G401.6 (cell line): ENCODE measurements at regions not wholly inside any gene's neighbourhood (a gene's known extent, or its start where the extent isn't known, plus 50 kb on each side); places are given as distances from the start of the nearest gene placed in this dataset.

Experiments
- FAIRE-seq: peaks from 2 replicates; lab custom pipeline; 2012; peaks lifted over from hg19 to GRCh38; lab: Jason Lieb, UNC

- no peak for FAIRE-seq
Measured at GRCh38 chr3:95965704-95966336, 848.6 kb upstream of the EPHA6 start.

GRCh38 chr3:95971573-95971972 lies 842.8 kb upstream of the EPHA6 start:
- FAIRE-seq = no peak

GRCh38 chr3:95994338-95994737 lies 820.1 kb upstream of the EPHA6 start:
- no peak for FAIRE-seq

GRCh38 chr3:96000966-96001365 lies 813.4 kb upstream of the EPHA6 start:
- FAIRE-seq = no peak

DNA sequence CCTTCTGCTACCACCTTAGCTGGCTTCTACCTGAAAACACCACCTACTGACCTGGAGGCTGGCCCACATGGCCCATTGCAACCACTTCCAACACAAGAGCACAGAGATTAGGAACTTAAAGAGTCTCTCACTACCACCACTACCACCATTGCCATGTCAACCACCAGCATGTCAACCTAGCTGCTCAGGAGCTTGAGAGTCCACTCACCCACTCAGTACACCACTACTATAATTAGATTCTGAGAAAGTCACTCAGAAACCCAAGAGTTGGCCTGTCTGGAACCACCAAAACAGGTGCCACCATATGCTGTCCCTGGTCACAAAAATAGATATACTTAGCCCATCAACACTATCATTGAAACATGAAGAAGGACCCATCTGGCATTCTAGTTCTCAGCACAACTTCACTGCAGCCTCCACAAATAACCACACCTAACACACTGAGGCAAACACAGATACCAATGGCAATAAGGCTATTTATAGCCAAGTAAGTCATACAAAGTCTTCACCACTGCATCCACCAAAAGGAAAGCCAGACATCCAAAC lies 806.7 kb upstream of the EPHA6 start:
- FAIRE-seq = no peak

GRCh38 chr3:96012939-96013338 lies 801.5 kb upstream of the EPHA6 start:
- no peak for FAIRE-seq

DNA sequence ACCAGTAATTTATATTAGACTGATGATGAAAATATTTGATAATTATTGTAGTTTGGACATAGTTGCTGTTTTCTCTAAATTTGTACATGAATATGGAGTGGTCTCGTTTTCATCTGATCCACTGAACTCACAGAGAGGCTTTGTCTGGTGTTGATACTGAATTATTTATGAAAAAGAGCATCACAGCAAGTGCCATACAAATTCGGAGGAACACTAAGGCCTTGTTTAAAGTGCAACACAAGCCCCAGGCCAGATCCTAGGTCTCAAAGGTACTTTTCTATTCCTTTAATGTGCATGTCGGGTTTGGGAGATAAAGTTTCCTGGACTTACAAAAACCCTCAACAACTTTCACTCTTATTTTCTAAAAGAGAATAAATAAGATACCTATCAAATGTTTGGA lies 796.8 kb upstream of the EPHA6 start:
- no peak for FAIRE-seq

GRCh38 chr3:96022676-96023075 lies 791.7 kb upstream of the EPHA6 start:
- no peak for FAIRE-seq

DNA sequence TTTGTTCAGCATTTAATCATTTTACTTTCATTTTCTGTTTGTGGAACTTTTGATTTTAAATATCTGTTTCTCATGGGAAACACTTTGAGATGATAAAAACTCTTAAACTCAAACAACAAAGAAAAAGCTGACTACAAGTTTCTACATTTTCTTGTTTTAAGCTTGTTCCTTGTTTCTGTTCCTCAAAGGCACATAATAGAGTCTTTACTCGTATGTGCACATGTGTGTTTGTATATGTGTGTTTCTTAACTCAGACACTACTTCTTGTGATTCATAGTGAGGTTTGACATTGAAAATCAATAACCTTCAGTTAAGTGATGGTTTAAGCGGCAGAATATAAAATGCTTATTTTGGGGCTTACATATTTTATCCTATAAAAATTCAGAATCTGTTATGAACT lies 786.7 kb upstream of the EPHA6 start:
- no peak for FAIRE-seq

- no peak for FAIRE-seq
Measured at GRCh38 chr3:96039632-96040031, 774.8 kb upstream of the EPHA6 start.

DNA sequence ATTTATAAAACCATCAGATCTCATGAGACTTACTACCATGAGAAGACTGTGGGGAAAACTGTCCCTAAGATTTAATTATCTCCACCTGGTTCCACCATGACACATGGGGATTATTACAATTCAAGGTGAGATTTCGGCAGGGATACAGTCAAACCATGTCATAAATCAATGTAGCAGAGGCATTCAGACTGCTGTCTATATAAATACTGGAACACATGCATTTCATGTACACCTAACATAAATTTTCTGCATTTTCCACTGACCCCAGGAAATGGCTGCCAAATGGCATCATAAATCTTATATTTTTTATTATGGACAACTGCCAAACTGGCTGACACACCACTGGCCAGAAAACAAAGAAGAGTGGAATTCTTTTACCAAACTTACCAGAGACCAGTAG lies 755.1 kb upstream of the EPHA6 start:
- FAIRE-seq = no peak

DNA sequence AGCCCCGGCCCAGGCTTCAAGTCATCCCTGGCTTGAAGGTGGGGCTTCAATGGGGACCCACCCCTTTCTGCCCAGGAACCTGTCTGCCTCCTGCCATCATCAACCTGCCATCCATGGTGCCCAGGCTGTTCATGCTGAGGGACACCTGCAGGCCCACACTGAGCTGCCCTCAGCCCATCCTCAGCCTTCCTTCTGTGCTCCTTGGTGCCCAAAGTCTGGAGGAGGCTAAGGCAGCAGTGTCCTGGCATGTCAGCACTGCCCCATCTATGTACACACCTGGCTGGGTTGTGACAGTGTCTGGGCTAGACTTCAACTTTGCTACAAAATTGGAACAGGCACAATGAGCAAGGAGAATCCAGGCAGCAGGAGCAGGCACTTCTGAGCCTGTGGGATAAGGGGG lies 745.3 kb upstream of the EPHA6 start:
- FAIRE-seq = no peak

DNA sequence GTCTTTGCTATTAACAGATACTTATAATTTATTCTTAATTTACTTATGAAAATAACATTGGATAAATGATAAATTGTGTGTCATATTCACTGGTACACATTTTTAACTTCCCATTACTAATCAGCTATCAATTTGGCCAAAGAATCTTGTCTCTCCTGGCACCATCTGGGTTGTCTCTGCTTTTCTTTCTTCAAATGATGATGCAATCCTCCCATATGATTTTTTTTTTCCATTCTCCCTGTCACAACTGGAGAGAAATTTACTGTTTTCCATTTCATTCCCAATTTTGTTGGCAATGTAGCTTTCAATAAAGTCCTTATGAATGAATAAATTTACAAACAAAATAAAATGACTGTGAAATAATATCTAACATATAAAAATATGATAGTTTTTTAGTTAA lies 743.7 kb upstream of the EPHA6 start:
- FAIRE-seq = no peak

- FAIRE-seq = no peak
Measured at GRCh38 chr3:96071097-96071496, 743.3 kb upstream of the EPHA6 start.

DNA sequence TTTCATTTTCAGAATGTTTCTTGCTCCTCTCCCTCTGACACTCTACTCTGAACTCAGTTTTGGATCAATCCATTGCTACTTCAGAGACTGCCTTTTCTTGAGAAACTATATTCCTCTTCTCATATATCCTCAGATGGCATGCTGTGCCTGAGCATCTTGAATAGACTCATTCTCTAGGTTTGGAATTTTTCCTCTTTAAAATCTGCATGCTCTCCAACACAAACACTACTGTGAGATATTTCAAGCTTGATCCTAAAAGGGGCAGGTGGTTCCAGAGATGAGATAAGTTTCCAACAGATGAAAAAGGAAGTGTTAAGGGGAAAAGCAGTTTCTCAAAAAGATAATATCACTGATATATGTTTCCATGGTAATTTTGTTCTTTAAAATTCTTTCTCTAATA lies 742.2 kb upstream of the EPHA6 start:
- no peak for FAIRE-seq

- no peak for FAIRE-seq
Measured at GRCh38 chr3:96083610-96084009, 730.8 kb upstream of the EPHA6 start.

GRCh38 chr3:96086018-96086417 lies 728.4 kb upstream of the EPHA6 start:
- no peak for FAIRE-seq

DNA sequence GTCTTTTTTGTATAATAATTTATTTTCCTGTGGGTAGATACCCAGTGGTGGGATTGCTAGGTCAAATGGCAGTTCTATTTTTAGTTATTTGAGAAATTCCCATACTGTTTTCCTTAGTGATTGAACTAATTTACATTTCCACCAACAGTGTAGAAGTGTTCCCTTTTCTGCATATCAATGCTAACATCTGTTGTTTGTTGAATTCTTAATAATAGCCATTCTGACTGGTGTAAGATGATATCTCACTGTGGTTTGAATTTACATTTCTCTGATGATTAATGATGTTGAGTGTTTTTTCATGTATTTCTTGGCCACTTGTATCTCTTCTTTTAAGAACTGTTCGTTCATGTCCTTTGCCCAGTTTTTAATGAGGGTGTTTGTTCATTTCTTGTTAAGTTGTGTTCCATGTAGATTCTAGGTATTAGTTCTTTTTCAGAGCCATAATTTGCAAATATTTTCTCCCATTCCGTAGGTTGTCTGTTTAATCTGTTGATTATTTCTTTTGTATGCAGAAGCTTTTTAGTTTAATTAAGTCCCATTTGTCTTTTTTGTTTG lies 713.3 kb upstream of the EPHA6 start:
- no peak for FAIRE-seq

GRCh38 chr3:96106701-96107100 lies 707.7 kb upstream of the EPHA6 start:
- no peak for FAIRE-seq
